ENCODE measurements at regions not wholly inside any gene's neighbourhood (a gene's known extent, or its start where the extent isn't known, plus 50 kb on each side); places are given as distances from the start of the nearest gene placed in this dataset.

GRCh38 chr1:48115835-48116234 is 106.7 kb upstream of the SLC5A9 start:
- TF ChIP-seq CTCF (optimal IDR thresholded peaks at IDR 0.05 in 1 of 3, IDR thresholded peaks at IDR 0.05 in 1 of 3, conservative IDR thresholded peaks at IDR 0.05 in 1 of 3; ENCODE audit: extremely low read depth in 1 of 3, insufficient read depth in 2 of 3, low read length in 3 of 3) (no peak), EZH2 (IDR thresholded peaks at IDR 0.05; ENCODE audit: low read length) (no peak)
